ENCODE measurements at regions not wholly inside any gene's neighbourhood (a gene's known extent, or its start where the extent isn't known, plus 50 kb on each side); places are given as distances from the start of the nearest gene placed in this dataset.
"Not testable (repeated sequence)": the region's sequence is repeated elsewhere in the genome, so short reads cannot be mapped to it uniquely, and the experiment has no call there.

GRCh38 chrX:53883196-53883595 is 161.1 kb downstream of the PHF8 start:
- DNase-seq = no peak

GRCh38 chrX:53882331-53882730 is 161.9 kb downstream of the PHF8 start:
- DNase-seq = no peak

GRCh38 chrX:53880786-53881185 is 163.5 kb downstream of the PHF8 start:
- DNase-seq = not testable (repeated sequence)

- no peak for DNase-seq
These were observed 173.4 kb upstream of the HUWE1 start for GRCh38 chrX:53859890-53860289.

GRCh38 chrX:53831662-53832635 is 145.4 kb upstream of the HUWE1 start:
- DNase-seq = peak; percentile 19

GRCh38 chrX:53824686-53825085 is 138.2 kb upstream of the HUWE1 start:
- DNase-seq = no peak

- not testable (repeated sequence) for DNase-seq
These were observed 131.6 kb upstream of the HUWE1 start for GRCh38 chrX:53818115-53818514.

- DNase-seq = no peak
These were observed 131.0 kb upstream of the HUWE1 start for GRCh38 chrX:53817548-53817947.

GRCh38 chrX:53813670-53814440 is 127.3 kb upstream of the HUWE1 start:
- DNase-seq = no peak

GRCh38 chrX:53798281-53798680 is 111.8 kb upstream of the HUWE1 start:
- DNase-seq = no peak

- no peak for DNase-seq
These were observed 109.1 kb upstream of the HUWE1 start for GRCh38 chrX:53795576-53795975.

GRCh38 chrX:53794181-53794580 is 107.7 kb upstream of the HUWE1 start:
- DNase-seq = no peak

- no peak for DNase-seq
These were observed 82.3 kb upstream of the HUWE1 start for GRCh38 chrX:53768865-53769264.

GRCh38 chrX:53768451-53768850 is 81.9 kb upstream of the HUWE1 start:
- no peak for DNase-seq

- no peak for DNase-seq
These were observed 81.0 kb upstream of the HUWE1 start for GRCh38 chrX:53767544-53767943.

- DNase-seq = not testable (repeated sequence)
These were observed 70.7 kb upstream of the HUWE1 start for GRCh38 chrX:53757181-53757580.

GRCh38 chrX:53746718-53747117 is 60.2 kb upstream of the HUWE1 start:
- no peak for DNase-seq

GRCh38 chrX:53743244-53743643 is 56.7 kb upstream of the HUWE1 start:
- DNase-seq = no peak

- no peak for DNase-seq
These were observed 51.9 kb upstream of the HUWE1 start for GRCh38 chrX:53738370-53738906.
